ENCODE measurements at regions not wholly inside any gene's neighbourhood (a gene's known extent, or its start where the extent isn't known, plus 50 kb on each side); places are given as distances from the start of the nearest gene placed in this dataset.

DNA sequence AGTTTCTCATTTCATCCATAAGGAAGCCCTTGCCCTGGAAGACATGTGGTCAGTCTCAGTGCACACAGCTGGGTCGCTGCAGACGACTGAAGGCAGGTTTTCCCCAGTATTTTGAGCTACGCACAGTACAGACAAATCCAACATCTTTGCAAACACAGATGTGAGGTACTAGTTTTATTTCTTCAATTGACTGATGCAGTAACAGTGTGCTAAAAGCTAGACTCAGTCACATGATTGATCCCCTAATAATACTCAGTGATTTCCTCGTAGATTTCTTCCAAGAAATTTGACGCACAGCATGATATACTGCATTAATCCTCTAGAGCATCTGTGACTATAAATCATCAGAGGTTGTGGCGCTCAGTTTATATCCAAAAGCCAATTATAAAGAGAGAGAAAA is 346.1 kb downstream of the DIRAS2 start:
- ATAC-seq: no peak
- H3K4me1 ChIP-seq: no peaks in the 10 kb centered on the region
- intact Hi-C loops (cut with DNase I): no loop called here
- peaks cover 0 to 5% of the 10 kb centered on the region in 2 donors for H3K27me3 ChIP-seq
- no peaks in the 10 kb centered on the region for H3K9me3 ChIP-seq
- TF ChIP-seq, protein P1, sequence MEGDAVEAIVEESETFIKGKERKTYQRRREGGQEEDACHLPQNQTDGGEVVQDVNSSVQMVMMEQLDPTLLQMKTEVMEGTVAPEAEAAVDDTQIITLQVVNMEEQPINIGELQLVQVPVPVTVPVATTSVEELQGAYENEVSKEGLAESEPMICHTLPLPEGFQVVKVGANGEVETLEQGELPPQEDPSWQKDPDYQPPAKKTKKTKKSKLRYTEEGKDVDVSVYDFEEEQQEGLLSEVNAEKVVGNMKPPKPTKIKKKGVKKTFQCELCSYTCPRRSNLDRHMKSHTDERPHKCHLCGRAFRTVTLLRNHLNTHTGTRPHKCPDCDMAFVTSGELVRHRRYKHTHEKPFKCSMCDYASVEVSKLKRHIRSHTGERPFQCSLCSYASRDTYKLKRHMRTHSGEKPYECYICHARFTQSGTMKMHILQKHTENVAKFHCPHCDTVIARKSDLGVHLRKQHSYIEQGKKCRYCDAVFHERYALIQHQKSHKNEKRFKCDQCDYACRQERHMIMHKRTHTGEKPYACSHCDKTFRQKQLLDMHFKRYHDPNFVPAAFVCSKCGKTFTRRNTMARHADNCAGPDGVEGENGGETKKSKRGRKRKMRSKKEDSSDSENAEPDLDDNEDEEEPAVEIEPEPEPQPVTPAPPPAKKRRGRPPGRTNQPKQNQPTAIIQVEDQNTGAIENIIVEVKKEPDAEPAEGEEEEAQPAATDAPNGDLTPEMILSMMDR (IDR thresholded peaks at IDR 0.05): no peak
- no peaks in the 10 kb centered on the region for H3K36me3 ChIP-seq
- DNase-seq: no peak
- H3K4me3 ChIP-seq: no peak overlapping the region
- H3K27ac ChIP-seq: no peak overlapping the region

GRCh38 chr9:90299968-90300367 is 342.7 kb downstream of the DIRAS2 start:
- Histone ChIP-seq H3K27ac (no peak overlapping the region), H3K4me1 (no peaks in the 10 kb centered on the region), H3K9me3 (no peaks in the 10 kb centered on the region), H3K4me3 (no peak overlapping the region), H3K27me3 (peaks cover 0 to 5% of the 10 kb centered on the region in 2 donors), H3K36me3 (no peaks in the 10 kb centered on the region)
- DNase-seq: no peak
- TF ChIP-seq, protein P1 (IDR thresholded peaks at IDR 0.05): no peak
- ATAC-seq: no peak
- intact Hi-C loops (cut with DNase I): no loop called here

DNA sequence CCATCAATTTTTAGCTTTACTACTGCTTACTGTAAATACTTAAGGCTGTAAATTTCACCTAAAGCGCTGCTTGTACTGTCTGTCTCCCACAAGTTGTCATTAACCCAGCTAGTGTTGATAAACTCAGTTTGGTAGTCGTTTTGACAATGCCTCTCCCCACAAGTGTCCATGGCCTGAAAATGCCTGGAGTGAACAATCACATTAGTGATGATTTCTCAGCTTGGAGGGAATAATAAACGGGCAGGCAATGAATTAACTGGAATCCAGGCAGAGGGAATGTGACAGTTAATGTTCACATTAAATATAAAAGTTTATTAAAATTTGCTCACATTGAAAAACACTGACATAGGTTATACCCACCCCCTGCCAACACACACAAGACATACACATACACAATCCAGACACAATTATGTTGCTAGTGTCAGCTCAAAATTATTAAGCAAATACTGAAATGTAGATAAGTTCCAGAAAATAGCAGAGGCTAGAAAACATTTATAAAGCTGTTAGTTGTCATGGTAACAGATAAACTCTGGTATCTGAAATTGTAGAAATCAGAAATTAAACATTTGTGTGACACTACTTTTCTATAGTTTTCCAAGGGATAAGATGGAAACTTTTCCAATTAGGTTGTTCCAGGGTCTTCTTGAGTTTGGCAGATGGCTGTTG is 341.9 kb downstream of the DIRAS2 start:
- DNase-seq (no peak), ATAC-seq (no peak)
- Histone ChIP-seq H3K36me3 (no peaks in the 10 kb centered on the region), H3K27me3 (peaks cover 0 to 1% of the 10 kb centered on the region in 2 donors), H3K4me3 (no peak overlapping the region), H3K9me3 (no peaks in the 10 kb centered on the region), H3K27ac (no peak overlapping the region), H3K4me1 (no peaks in the 10 kb centered on the region)
- TF ChIP-seq, protein P1 (IDR thresholded peaks at IDR 0.05): no peak
- intact Hi-C loops (cut with DNase I): no loop called here

- TF ChIP-seq, protein P1 (IDR thresholded peaks at IDR 0.05): no peak
- ATAC-seq (peak; percentile 86), DNase-seq (peak in 2 of 4 donors; percentile 27 to 53)
- no peak overlapping the region for H3K4me3 ChIP-seq
- H3K4me1 ChIP-seq: no peaks in the 10 kb centered on the region
- H3K27ac ChIP-seq: no peak overlapping the region
- intact Hi-C loops (cut with DNase I): no loop called here
- H3K36me3 ChIP-seq: no peaks in the 10 kb centered on the region
- H3K27me3 ChIP-seq: no peaks in the 10 kb centered on the region
- H3K9me3 ChIP-seq: no peaks in the 10 kb centered on the region
Observed at GRCh38 chr9:90301277-90301653, 341.4 kb downstream of the DIRAS2 start.

- DNase-seq: no peak
- no peaks in the 10 kb centered on the region for H3K27me3 ChIP-seq
- intact Hi-C loops (cut with DNase I): no loop called here
- no peak overlapping the region for H3K27ac ChIP-seq
- no peaks in the 10 kb centered on the region for H3K4me1 ChIP-seq
- no peaks in the 10 kb centered on the region for H3K36me3 ChIP-seq
- no peak overlapping the region for H3K4me3 ChIP-seq
- H3K9me3 ChIP-seq: no peaks in the 10 kb centered on the region
- TF ChIP-seq, protein P1 (IDR thresholded peaks at IDR 0.05): no peak
- no peak for ATAC-seq
Observed at GRCh38 chr9:90303655-90304054, 339.0 kb downstream of the DIRAS2 start.
